KMS-11 (cell line): ENCODE measurements at regions not wholly inside any gene's neighbourhood (a gene's known extent, or its start where the extent isn't known, plus 50 kb on each side); places are given as distances from the start of the nearest gene placed in this dataset.

Experiments used
- H2AFZ ChIP-seq: fragments of 200-600 bp; sonication (generic); 2 replicates; pipeline ENCODE4 v1.6.1; 2016; ENCODE audit warnings: antibody characterized with exemption, mixed run types, low read depth
- H3K27ac ChIP-seq: fragments of 200-600 bp; sonication (generic); 2 replicates; pipeline ENCODE4 v1.6.1; 2016; ENCODE audit warnings: mild to moderate bottlenecking, mixed run types
- H3K27me3 ChIP-seq: fragments of 200-600 bp; sonication (generic); 2 replicates; pipeline ENCODE4 v1.6.1; 2017; ENCODE audit warnings: mild to moderate bottlenecking, low read depth, mixed run types, moderate library complexity; ENCODE audit not compliant: insufficient read depth
- H3K36me3 ChIP-seq: fragments of 200-600 bp; sonication (generic); 2 replicates; pipeline ENCODE4 v1.6.1; 2017; ENCODE audit warnings: mild to moderate bottlenecking, mixed run types; ENCODE audit not compliant: insufficient read depth
- H3K4me1 ChIP-seq: fragments of 200-600 bp; sonication (generic); 2 replicates; pipeline ENCODE4 v1.6.1; 2016; ENCODE audit warnings: mild to moderate bottlenecking, low read depth, mixed run types; ENCODE audit not compliant: poor library complexity, severe bottlenecking
- H3K4me2 ChIP-seq: fragments of 200-600 bp; sonication (generic); 2 replicates; pipeline ENCODE4 v1.7.0; 2016; ENCODE audit warnings: mild to moderate bottlenecking, mixed run types
- H3K4me3 ChIP-seq: fragments of 200-600 bp; sonication (generic); IDR thresholded peaks from 2 replicates; pipeline ENCODE4 v1.6.1; 2017; ENCODE audit warnings: low read depth, low read length, mixed read lengths; ENCODE audit not compliant: insufficient read depth
- H3K79me2 ChIP-seq: fragments of 200-600 bp; sonication (generic); 2 replicates; pipeline ENCODE4 v1.6.1; 2016; ENCODE audit warnings: low read depth, mixed run types; ENCODE audit not compliant: insufficient read depth
- H3K9ac ChIP-seq: fragments of 200-600 bp; sonication (generic); 2 replicates; pipeline ENCODE4 v1.6.1; 2016; ENCODE audit warnings: mild to moderate bottlenecking, mixed run types
- H4K20me1 ChIP-seq: fragments of 200-600 bp; sonication (generic); 2 replicates; pipeline ENCODE4 v1.6.1; 2016; ENCODE audit warnings: mild to moderate bottlenecking, mixed run types; ENCODE audit not compliant: insufficient read depth
- TF ChIP-seq, protein P1 (sequence below): fragments of 200-600 bp; sonication (generic); conservative IDR thresholded peaks from 2 replicates; pipeline ENCODE4 v1.6.1; 2017; ENCODE audit warnings: low read depth, mild to moderate bottlenecking, antibody characterized with exemption, low read length, moderate library complexity, mixed read lengths

DNA sequence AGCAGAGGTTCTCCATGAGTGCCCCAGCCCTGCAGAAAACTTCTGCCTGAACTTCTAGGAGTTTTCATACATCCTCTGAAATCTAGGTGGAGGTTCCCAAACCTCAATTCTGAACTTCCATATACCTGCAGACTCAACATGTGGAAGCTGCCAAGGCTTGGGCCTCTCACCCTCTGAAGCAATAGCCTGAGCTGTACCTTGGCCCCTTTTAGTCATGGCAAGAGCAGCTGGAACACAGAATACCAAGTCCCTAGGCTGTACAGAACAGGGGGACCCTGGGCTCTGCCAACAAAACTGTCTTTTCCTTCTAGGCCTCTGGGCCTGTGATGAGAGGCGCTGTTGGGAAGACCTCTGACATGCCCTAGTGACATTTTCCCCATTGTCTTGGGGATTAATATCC is 494.3 kb upstream of the FOXG1 start:
- Histone ChIP-seq H3K27ac (no peak overlapping the region), H3K4me2 (no peak overlapping the region), H2AFZ (no peak overlapping the region), H3K79me2 (no peaks in the 10 kb centered on the region), H3K4me3 (no peak overlapping the region), H3K27me3 (no peaks in the 10 kb centered on the region), H3K9ac (no peak overlapping the region), H3K36me3 (no peaks in the 10 kb centered on the region), H4K20me1 (no peaks in the 10 kb centered on the region), H3K4me1 (no peaks in the 10 kb centered on the region)
- TF ChIP-seq, protein P1, sequence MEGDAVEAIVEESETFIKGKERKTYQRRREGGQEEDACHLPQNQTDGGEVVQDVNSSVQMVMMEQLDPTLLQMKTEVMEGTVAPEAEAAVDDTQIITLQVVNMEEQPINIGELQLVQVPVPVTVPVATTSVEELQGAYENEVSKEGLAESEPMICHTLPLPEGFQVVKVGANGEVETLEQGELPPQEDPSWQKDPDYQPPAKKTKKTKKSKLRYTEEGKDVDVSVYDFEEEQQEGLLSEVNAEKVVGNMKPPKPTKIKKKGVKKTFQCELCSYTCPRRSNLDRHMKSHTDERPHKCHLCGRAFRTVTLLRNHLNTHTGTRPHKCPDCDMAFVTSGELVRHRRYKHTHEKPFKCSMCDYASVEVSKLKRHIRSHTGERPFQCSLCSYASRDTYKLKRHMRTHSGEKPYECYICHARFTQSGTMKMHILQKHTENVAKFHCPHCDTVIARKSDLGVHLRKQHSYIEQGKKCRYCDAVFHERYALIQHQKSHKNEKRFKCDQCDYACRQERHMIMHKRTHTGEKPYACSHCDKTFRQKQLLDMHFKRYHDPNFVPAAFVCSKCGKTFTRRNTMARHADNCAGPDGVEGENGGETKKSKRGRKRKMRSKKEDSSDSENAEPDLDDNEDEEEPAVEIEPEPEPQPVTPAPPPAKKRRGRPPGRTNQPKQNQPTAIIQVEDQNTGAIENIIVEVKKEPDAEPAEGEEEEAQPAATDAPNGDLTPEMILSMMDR, result no peak

DNA sequence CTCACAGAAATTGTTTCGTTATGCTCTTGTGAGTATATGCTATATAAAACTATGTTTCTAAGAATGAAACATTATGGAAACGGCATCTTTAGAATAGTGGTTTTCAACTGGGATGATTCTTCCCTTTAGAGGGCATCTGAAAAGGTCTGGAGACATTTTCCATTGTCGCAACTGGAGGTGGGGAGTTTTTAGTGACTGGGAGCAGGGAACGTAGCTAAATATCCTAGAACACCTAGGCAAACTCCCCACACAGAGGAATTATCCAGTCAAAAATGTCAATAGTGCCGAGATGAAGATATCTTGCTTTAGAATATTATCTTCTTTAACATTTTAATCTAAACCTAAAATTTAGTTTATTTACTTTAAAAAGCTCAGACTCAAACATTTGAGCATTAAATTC is 486.1 kb upstream of the FOXG1 start:
- Histone ChIP-seq H3K4me3 (no peak overlapping the region), H3K79me2 (no peaks in the 10 kb centered on the region), H3K4me2 (no peak overlapping the region), H3K27me3 (no peaks in the 10 kb centered on the region), H3K27ac (no peak overlapping the region), H3K9ac (no peak overlapping the region), H3K4me1 (no peaks in the 10 kb centered on the region), H3K36me3 (no peaks in the 10 kb centered on the region), H2AFZ (no peak overlapping the region), H4K20me1 (no peaks in the 10 kb centered on the region)
- TF ChIP-seq, protein P1, result no peak

DNA sequence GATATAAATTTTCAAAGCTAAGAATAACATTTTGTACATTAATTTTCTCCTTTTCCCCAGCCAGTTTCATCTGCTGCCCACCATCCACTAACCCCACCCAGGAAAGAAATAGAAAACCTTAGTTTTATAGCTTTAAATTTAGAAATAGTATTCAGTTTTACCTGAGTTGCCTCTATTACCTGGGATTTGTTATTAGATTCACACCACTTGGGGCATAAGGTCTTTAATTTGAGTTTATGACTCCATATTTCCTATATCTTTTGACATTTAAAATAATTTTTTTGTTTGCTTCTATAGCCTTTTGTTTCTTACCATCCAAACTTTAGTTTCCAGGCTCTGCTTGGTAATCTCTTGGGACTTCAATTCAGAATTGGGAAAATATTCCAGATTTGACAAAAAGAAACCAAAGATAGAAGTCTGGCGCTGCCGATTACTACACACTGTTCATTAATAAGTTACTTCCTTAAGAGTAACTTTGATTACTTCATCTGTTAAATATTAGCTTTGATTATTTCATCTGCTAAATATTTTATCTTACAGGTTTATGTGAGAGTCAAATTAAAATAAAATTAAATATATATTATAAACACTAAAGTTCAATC is 485.5 kb upstream of the FOXG1 start:
- Histone ChIP-seq H3K4me2 (no peak overlapping the region), H2AFZ (no peak overlapping the region), H3K79me2 (no peaks in the 10 kb centered on the region), H3K27me3 (no peaks in the 10 kb centered on the region), H3K36me3 (no peaks in the 10 kb centered on the region), H3K4me1 (no peaks in the 10 kb centered on the region), H3K9ac (no peak overlapping the region), H3K27ac (no peak overlapping the region), H4K20me1 (no peaks in the 10 kb centered on the region), H3K4me3 (no peak overlapping the region)
- TF ChIP-seq, protein P1, result no peak

DNA sequence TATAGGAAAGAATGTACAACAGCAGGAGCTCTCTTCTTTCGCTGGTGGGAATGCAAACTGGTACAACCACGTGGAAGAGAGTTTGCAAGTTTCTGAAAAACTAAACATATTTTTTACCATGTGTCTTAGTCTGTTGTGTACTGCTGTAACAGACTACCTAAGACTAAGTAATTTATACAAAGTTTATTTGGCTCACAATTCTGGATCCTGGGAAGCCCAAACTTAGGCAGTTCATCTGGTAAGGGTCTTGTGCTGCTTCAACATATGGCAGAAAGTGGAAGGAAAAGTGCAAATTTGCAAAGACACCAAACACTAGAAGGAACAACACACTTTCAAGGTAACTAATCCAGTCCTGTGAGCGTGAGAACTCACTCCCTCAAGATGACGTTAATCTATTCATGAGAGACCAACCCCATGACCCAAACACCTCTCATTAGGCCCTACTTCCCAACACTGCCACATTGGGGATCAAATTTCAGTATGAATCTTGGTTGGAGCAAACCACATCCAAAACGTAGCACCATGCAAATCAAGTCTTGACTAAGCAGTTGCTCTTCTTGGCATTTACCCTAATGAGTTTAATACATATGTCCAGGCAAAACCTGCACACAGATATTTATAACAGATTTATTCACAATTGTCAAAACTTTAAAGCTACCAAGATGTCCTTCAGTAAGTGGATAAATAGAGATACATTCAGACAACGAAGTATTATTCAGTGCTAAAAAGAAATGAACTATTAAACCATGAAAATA is 481.9 kb upstream of the FOXG1 start:
- TF ChIP-seq, protein P1, result no peak
- no peak overlapping the region for H3K27ac ChIP-seq

More for the DNA sequence above, 481.9 kb upstream of the FOXG1 start:
- Histone ChIP-seq H3K4me2 (no peak overlapping the region), H3K4me3 (no peak overlapping the region), H2AFZ (no peak overlapping the region), H3K36me3 (no peaks in the 10 kb centered on the region), H3K79me2 (no peaks in the 10 kb centered on the region), H3K27me3 (no peaks in the 10 kb centered on the region), H4K20me1 (no peaks in the 10 kb centered on the region), H3K9ac (no peak overlapping the region), H3K4me1 (no peaks in the 10 kb centered on the region)
